ENCODE measurements at regions not wholly inside any gene's neighbourhood (a gene's known extent, or its start where the extent isn't known, plus 50 kb on each side); places are given as distances from the start of the nearest gene placed in this dataset.

DNA sequence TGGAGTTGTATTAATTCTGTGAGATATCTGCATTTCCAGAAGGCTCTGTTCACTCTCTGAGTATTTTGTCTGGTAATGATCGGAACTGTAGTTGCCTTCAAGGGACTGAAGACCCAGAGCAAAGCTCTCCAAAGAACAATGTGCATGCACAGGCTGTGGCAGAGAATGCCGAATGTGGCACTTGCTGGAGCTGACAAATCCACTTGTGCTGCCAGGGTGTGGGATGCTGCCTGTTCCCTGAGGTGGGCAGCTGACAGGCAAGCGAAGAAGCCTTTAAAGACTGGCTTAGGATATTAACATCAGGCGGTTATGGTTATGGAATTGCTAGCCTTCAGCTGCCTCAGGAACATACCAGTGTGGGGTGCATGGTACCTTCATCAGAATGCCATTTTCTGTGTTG lies 419.9 kb upstream of the ATP2B1 start:
- TF ChIP-seq GATA3 (IDR thresholded peaks at IDR 0.05; ENCODE audit: low read depth, low read length), result no peak
- no peak for TF ChIP-seq GATA2 (IDR thresholded peaks at IDR 0.05; ENCODE audit: low read depth, low read length)

Measured in SH-SY5Y (cell line).